AG09319 (cell line): ENCODE measurements at regions not wholly inside any gene's neighbourhood (a gene's known extent, or its start where the extent isn't known, plus 50 kb on each side); places are given as distances from the start of the nearest gene placed in this dataset.

Source experiments
- DNase-seq: peaks from one replicate; pipeline ENCODE4 v3.0.0-alpha.2; 2010; ENCODE audit warnings: low read depth; ENCODE audit errors: extremely low read depth
- TF ChIP-seq, protein P1 (sequence below): IDR thresholded peaks from 2 replicates; pipeline ENCODE4 v1.5.1; 2011; ENCODE audit warnings: low read depth, mild to moderate bottlenecking, inconsistent platforms, low read length, moderate library complexity

DNA sequence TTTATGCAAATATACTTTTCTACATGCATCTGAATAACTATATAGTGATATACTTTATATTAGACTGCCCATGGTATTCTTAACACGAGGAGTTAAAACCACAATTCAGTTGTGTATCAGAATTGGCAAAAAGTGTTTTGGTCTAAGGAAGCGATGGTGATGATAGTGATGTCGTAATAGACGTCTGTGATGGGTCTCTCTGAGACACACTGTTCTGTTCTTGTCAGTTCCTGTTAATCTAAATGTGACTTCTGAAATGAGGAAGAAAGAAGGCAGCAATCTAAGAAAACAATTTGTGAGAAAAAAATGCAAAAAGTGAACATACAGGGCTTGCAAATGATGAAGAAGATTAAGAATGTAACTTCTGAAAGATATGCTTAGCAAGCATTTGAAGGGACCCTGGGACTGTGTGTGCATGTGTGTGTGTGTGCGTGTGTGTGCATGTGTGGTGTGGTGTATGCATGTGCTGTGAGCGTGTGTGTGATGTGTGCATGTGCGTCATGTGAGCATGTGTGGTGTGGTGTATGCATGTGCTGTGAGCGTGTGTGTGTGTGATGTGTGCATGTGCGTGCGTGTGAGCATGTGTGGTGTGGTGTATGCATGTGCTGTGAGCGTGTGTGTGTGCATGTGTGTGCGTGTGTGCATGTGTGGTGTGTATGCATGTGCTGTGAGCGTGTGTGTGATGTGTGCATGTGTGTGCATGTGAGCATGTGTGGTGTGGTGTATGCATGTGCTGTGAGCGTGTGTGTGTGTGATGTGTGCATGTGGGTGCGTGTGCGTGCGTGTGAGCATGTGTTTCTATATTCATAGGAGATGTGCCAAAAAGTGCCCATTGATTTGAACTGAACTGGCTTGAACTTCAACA is 131.8 kb downstream of the IRS2 start:
- DNase-seq: no peak
- TF ChIP-seq, protein P1, sequence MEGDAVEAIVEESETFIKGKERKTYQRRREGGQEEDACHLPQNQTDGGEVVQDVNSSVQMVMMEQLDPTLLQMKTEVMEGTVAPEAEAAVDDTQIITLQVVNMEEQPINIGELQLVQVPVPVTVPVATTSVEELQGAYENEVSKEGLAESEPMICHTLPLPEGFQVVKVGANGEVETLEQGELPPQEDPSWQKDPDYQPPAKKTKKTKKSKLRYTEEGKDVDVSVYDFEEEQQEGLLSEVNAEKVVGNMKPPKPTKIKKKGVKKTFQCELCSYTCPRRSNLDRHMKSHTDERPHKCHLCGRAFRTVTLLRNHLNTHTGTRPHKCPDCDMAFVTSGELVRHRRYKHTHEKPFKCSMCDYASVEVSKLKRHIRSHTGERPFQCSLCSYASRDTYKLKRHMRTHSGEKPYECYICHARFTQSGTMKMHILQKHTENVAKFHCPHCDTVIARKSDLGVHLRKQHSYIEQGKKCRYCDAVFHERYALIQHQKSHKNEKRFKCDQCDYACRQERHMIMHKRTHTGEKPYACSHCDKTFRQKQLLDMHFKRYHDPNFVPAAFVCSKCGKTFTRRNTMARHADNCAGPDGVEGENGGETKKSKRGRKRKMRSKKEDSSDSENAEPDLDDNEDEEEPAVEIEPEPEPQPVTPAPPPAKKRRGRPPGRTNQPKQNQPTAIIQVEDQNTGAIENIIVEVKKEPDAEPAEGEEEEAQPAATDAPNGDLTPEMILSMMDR: no peak

DNA sequence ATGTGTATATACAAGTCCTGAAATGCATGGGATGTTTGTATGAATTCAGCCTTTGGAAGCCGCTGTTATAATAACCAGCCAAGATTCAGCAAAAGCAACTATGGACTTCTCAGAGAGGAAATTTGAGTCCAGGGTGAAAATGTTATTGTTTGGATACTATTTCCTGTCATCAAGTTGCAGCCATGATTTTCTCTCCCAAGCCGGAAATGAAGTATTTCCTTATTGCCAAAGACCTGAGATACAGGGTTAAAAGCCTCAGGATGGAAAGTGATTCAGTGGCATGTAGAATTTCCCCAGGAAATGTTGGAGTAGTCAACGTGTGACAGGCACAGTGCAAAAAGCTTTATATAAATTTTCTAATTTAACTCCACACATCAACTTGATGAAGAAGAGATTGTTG is 133.9 kb downstream of the IRS2 start:
- no peak for DNase-seq
- TF ChIP-seq, protein P1: no peak

DNA sequence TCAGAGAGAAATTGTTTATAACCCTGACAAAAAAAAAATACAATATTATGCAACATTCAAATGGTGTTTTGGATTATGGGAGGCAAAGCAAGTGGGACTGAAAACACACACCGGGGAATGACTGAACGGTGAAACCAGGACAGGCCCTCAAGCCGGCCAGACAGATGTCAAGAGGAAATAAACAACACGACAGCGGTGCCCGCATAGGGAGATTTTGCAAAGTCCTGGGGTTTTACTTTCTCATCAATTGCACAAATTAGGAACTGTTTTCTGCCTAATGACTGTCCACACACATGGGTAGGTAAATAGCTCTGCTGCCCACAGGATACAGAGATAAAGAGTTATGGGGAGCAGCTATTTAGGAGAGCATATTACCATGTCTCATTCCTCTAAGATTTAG is 134.5 kb downstream of the IRS2 start:
- DNase-seq: no peak
- TF ChIP-seq, protein P1: no peak

DNA sequence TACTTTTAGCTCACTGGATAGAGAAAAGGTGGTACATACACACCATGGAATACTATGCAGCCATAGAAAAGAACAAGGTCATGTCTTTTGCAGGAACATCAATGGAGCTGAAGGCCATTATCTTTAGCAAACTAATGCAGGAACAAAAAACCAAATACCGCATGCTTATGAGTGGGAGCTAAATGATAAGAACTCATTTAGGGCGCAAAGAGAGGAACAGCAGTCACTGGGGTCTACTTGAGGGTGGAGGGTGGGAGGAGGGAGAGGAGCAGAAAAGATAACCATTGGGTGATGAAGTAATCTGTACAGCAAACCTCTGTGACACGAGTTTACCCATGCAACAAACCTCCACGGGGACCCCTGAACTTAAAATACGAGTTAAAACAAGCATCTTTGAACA is 135.1 kb downstream of the IRS2 start:
- TF ChIP-seq, protein P1: no peak
- DNase-seq: no peak

DNA sequence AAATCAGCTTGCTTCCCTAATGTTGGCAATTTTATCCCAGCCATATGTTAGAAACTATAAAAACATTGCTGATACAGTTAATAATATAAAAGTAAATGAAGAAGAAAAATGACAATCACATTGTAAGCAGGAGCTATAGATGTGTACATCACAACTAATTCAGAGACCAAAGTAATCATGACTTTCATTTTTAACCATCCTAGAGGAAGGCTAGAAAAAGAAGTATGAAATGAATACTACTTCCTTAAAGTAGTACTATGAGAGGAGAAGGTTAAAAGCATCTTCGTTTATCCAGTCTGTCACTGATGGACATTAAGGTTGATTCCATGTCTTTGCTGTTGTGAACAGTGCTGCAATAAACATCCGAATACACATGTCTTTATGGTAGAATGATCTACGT is 135.5 kb downstream of the IRS2 start:
- TF ChIP-seq, protein P1: no peak
- DNase-seq: no peak

DNA sequence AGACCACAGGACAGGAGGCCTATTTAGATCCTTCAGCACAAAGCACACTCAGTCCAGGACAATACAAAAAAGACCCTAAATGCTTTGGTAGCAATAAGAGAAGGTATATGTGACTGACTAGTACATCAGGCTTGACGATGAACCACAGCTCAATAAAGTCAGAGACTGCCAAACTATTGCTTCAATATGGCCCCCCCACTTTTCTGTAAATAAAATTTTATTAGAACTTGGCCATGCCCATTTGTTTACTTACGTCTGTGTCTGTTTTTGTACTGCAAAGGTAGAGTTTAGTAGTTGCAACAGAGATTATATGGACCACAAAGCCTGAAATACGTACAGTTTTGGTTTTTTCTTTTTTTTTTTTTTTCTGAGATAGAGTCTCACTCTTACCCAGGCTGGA is 136.7 kb downstream of the IRS2 start:
- TF ChIP-seq, protein P1: no peak
- no peak for DNase-seq

DNA sequence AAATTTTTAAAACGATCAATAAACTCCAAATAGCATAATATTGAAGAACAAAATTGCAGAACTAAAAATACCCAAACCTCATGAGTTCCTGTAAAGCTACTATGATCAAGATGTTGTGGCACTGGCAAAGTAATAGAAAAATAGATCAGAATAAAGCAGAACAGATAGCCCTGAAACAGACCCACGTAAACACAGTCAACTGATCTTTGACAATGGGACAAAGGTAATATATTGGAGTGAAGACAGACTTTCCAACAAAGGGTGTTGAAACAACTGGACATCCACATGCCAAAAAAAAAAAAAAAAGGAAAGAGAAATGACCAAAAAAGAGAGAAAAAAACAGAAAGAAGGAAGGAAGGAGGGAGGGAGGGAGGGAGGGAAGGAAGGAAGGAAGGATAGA is 138.7 kb downstream of the IRS2 start:
- DNase-seq: no peak
- TF ChIP-seq, protein P1: no peak
